ENCODE measurements at regions not wholly inside any gene's neighbourhood (a gene's known extent, or its start where the extent isn't known, plus 50 kb on each side); places are given as distances from the start of the nearest gene placed in this dataset.
"Not testable (repeated sequence)": the region's sequence is repeated elsewhere in the genome, so short reads cannot be mapped to it uniquely, and the experiment has no call there.

- Histone ChIP-seq H3K27me3 (no peaks in the 10 kb centered on the region), H3K9me3 (no peaks in the 10 kb centered on the region), H3K4me3 (no peak overlapping the region), H3K4me1 (peaks cover 0 to 9% (median 0%) of the 10 kb centered on the region in 4 donors), H3K36me3 (no peaks in the 10 kb centered on the region), H3K27ac (no peak overlapping the region)
- in situ Hi-C loops (cut with MboI; ENCODE audit: low pct_ligation_motif_present in 1 of 4, low pct_unique_long_range_greater_than_20kb in 1 of 4, low sequenced_read_pairs in 3 of 4), result no loop called here
- TF ChIP-seq EP300 (IDR thresholded peaks at IDR 0.05; ENCODE audit: low read depth), result no peak
- no peak for TF ChIP-seq POLR2AphosphoS5 (IDR thresholded peaks at IDR 0.05)
- TF ChIP-seq POLR2A (IDR thresholded peaks at IDR 0.05), result no peak
- TF ChIP-seq CTCF (IDR thresholded peaks at IDR 0.05), result no peak
- DNase-seq, result no peak
- intact Hi-C loops (cut with DNase I; ENCODE audit: low total_unique reads), result no loop called here
- 69 to 73% methylated on average over 2 of the region's 2 CpGs for WGBS, 2 donors (ENCODE audit: low coverage in 1 of 2)
These were observed 1159.2 kb downstream of the TUSC7 start for GRCh38 chr3:117868766-117869165.

DNA sequence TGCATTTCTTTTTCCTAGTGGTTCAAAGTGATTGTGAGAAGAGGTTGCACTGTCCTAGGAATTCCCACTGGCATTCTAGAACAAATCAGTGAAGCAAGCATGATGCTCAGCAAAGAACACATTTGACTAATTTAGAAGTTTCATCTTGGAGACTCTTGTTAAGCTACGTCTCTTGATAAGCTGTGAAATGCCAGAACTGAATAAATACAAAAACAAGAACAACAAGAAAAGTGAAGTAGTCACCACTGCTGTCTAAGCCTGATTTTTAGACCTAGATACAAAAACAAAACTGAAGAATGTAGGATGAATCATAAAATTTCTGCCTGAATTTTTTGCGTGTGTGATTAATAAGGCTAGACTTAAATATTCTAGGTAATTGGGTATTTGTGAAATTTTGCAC, 1162.4 kb downstream of the TUSC7 start:
- no peaks in the 10 kb centered on the region for H3K9me3 ChIP-seq
- H3K4me3 ChIP-seq, result no peak overlapping the region
- in situ Hi-C loops (cut with MboI; ENCODE audit: low pct_ligation_motif_present in 1 of 4, low pct_unique_long_range_greater_than_20kb in 1 of 4, low sequenced_read_pairs in 3 of 4), result no loop called here
- WGBS, 2 donors (ENCODE audit: low coverage in 1 of 2), result 74 to 79% methylated on average over 2 of the region's 2 CpGs
- DNase-seq, result no peak
- H3K27me3 ChIP-seq, result no peaks in the 10 kb centered on the region
- no peak overlapping the region for H3K27ac ChIP-seq
- no peak for TF ChIP-seq POLR2A (IDR thresholded peaks at IDR 0.05)
- no peak for TF ChIP-seq CTCF (IDR thresholded peaks at IDR 0.05)
- no peak for TF ChIP-seq POLR2AphosphoS5 (IDR thresholded peaks at IDR 0.05)
- no peak for TF ChIP-seq EP300 (IDR thresholded peaks at IDR 0.05; ENCODE audit: low read depth)
- peaks cover 0 to 12% (median 0%) of the 10 kb centered on the region in 4 donors for H3K4me1 ChIP-seq
- H3K36me3 ChIP-seq, result no peaks in the 10 kb centered on the region
- intact Hi-C loops (cut with DNase I; ENCODE audit: low total_unique reads), result no loop called here

DNA sequence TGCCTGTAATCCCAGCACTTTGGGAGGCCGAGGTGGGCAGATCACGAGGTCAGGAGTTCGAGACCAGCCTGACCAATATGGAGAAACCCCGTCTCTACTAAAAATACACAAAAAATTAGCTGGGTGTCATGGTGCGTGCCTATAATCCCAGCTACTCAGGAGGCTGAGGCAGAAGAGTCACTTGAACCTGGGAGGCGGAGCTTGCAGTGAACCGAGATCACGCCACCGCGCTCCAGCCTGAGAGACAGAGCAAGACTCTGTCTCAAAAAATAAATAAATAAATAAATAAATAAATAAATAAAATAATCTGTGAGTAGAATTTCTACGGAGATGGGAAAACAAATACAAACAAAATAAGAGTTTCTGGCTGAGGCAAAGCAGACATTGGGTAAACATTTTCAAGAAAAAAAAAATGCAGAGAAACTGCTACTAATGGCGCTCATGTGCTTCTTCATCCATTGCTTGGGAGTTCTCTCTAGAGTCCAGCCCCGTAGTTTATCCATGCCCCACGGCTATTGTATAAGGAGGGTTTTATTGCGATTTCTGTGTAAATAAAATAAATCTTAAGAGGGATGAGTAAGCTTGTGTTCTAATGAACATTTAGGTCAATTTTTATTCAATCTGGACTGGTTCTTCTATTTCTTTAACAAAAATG, 1161.9 kb downstream of the IGSF11 start:
- WGBS, 2 donors (ENCODE audit: low coverage in 1 of 2), result 49 to 64% methylated on average over 6 to 15 of the region's 15 CpGs
- DNase-seq; intact Hi-C loops (cut with DNase I; ENCODE audit: low total_unique reads): not testable (repeated sequence)

GRCh38 chr3:117873249-117873600, 1161.4 kb downstream of the IGSF11 start:
- TF ChIP-seq POLR2AphosphoS5 (IDR thresholded peaks at IDR 0.05) (no peak), CTCF (IDR thresholded peaks at IDR 0.05) (no peak), POLR2A (IDR thresholded peaks at IDR 0.05) (no peak), EP300 (IDR thresholded peaks at IDR 0.05; ENCODE audit: low read depth) (no peak)
- Histone ChIP-seq H3K27ac (peak overlapping the region in 3 of 4 donors; percentile 3 to 30 (median 19)), H3K36me3 (no peaks in the 10 kb centered on the region), H3K4me3 (no peak overlapping the region), H3K27me3 (no peaks in the 10 kb centered on the region), H3K4me1 (peaks cover 0 to 12% (median 0%) of the 10 kb centered on the region in 4 donors), H3K9me3 (no peaks in the 10 kb centered on the region)
- intact Hi-C loops (cut with DNase I; ENCODE audit: low total_unique reads) (no loop called here), in situ Hi-C loops (cut with MboI; ENCODE audit: low pct_ligation_motif_present in 1 of 4, low pct_unique_long_range_greater_than_20kb in 1 of 4, low sequenced_read_pairs in 3 of 4) (no loop called here)
- 14 to 46% methylated on average over 2 to 3 of the region's 3 CpGs for WGBS, 2 donors (ENCODE audit: low coverage in 1 of 2)
- peak; percentile 10 for DNase-seq

More for the DNA sequence above, 1161.9 kb downstream of the IGSF11 start:
- H3K36me3 ChIP-seq; H3K27me3 ChIP-seq; in situ Hi-C loops (cut with MboI; ENCODE audit: low pct_ligation_motif_present in 1 of 4, low pct_unique_long_range_greater_than_20kb in 1 of 4, low sequenced_read_pairs in 3 of 4); H3K4me3 ChIP-seq; H3K9me3 ChIP-seq: not testable (repeated sequence)
- H3K4me1 ChIP-seq, result peaks cover 0 to 12% (median 0%) of the 10 kb centered on the region in 4 donors
- peak overlapping the region in 3 of 4 donors; percentile 3 to 30 (median 19) for H3K27ac ChIP-seq

Measured in transverse colon (tissue), 4 donors.